SK-N-SH treated with all-trans-retinoic acid at 6 μM for 48 hours (cell line): ENCODE measurements at regions not wholly inside any gene's neighbourhood (a gene's known extent, or its start where the extent isn't known, plus 50 kb on each side); places are given as distances from the start of the nearest gene placed in this dataset.
A peak's percentile ranks its signal among the peaks of the same experiment; 100 is the strongest.

Experiments
- ATAC-seq: fragments of 200-7000 bp; cut with Tn5 transposase; 3 replicates; pipeline ENCODE4 v1.9.1; 2020; ENCODE audit warnings: mild to moderate bottlenecking, moderate library complexity
- ARNTL ChIP-seq: fragments of 450-650 bp; formaldehyde crosslinking; IDR thresholded peaks from 2 replicates; pipeline ENCODE4 v1.5.0; 2020; ENCODE audit warnings: low read depth, mild to moderate bottlenecking, moderate library complexity, borderline replicate concordance
- BACH2 ChIP-seq: fragments of 250-450 bp; sonication (Bioruptor Pico); IDR thresholded peaks from 2 replicates; pipeline ENCODE4 v1.9.0; 2021; ENCODE audit warnings: mild to moderate bottlenecking, borderline replicate concordance
- CSDC2 ChIP-seq: fragments of 250-450 bp; sonication (Bioruptor Pico); IDR thresholded peaks from 2 replicates; pipeline ENCODE4 v1.5.0; 2020; ENCODE audit warnings: mild to moderate bottlenecking, moderate library complexity
- ESRRG ChIP-seq: fragments of 250-450 bp; sonication (Bioruptor Pico); IDR thresholded peaks from 2 replicates; pipeline ENCODE4 v1.6.1; 2021; ENCODE audit warnings: mild to moderate bottlenecking
- GLIS3 ChIP-seq: fragments of 250-450 bp; sonication (Bioruptor Pico); IDR thresholded peaks from 2 replicates; pipeline ENCODE4 v1.5.0; 2020; ENCODE audit warnings: mild to moderate bottlenecking, moderate library complexity
- ISL1 ChIP-seq: fragments of 250-450 bp; sonication (Bioruptor Pico); IDR thresholded peaks from 2 replicates; pipeline ENCODE4 v2.1.2; 2022; ENCODE audit warnings: mild to moderate bottlenecking, moderate library complexity
- OSR1 ChIP-seq: fragments of 250-450 bp; sonication (Bioruptor Pico); IDR thresholded peaks from 2 replicates; pipeline ENCODE4 v1.8.0; 2022; ENCODE audit warnings: moderate library complexity, mild to moderate bottlenecking, inconsistent platforms
- PPARA ChIP-seq: fragments of 250-450 bp; sonication (Bioruptor Pico); IDR thresholded peaks from 2 replicates; pipeline ENCODE4 v1.5.0; 2020; ENCODE audit warnings: mild to moderate bottlenecking, borderline replicate concordance
- RARB ChIP-seq: fragments of 250-450 bp; sonication (Bioruptor Pico); IDR thresholded peaks from 2 replicates; pipeline ENCODE4 v1.8.0; 2021; ENCODE audit warnings: mild to moderate bottlenecking, moderate library complexity
- SNAI2 ChIP-seq: fragments of 250-450 bp; sonication (Bioruptor Pico); IDR thresholded peaks from 2 replicates; pipeline ENCODE4 v1.5.0; 2020; ENCODE audit warnings: mild to moderate bottlenecking, moderate library complexity
- TOX ChIP-seq: fragments of 250-450 bp; sonication (Bioruptor Pico); IDR thresholded peaks from 2 replicates; pipeline ENCODE4 v1.8.0; 2021; ENCODE audit warnings: mild to moderate bottlenecking, moderate library complexity, borderline replicate concordance
- ZC3H10 ChIP-seq: fragments of 250-450 bp; sonication (Bioruptor Pico); IDR thresholded peaks from 2 replicates; pipeline ENCODE4 v1.5.1; 2021; ENCODE audit warnings: mild to moderate bottlenecking, moderate library complexity
- ZFP3 ChIP-seq: fragments of 250-450 bp; sonication (Bioruptor Pico); IDR thresholded peaks from 2 replicates; pipeline ENCODE4 v1.5.0; 2020; ENCODE audit warnings: mild to moderate bottlenecking, moderate library complexity
- ZFP30 ChIP-seq: fragments of 450-650 bp; formaldehyde crosslinking; IDR thresholded peaks from 2 replicates; pipeline ENCODE4 v1.5.0; 2022; ENCODE audit warnings: mild to moderate bottlenecking, moderate library complexity
- ZNF565 ChIP-seq: fragments of 450-650 bp; formaldehyde crosslinking; conservative IDR thresholded peaks from 2 replicates; pipeline ENCODE4 v1.5.0; 2020; ENCODE audit warnings: low read depth, mild to moderate bottlenecking, moderate library complexity
- ZNF70 ChIP-seq: fragments of 450-650 bp; formaldehyde crosslinking; IDR thresholded peaks from 2 replicates; pipeline ENCODE4 v1.5.0; 2020; ENCODE audit warnings: mild to moderate bottlenecking, moderate library complexity
- ZNF8 ChIP-seq: fragments of 450-650 bp; formaldehyde crosslinking; IDR thresholded peaks from 2 replicates; pipeline ENCODE4 v1.5.0; 2020; ENCODE audit warnings: mild to moderate bottlenecking, moderate library complexity
- TF ChIP-seq, protein P1 (sequence below): fragments of 250-450 bp; sonication (Bioruptor Pico); IDR thresholded peaks from 2 replicates; pipeline ENCODE4 v1.8.0; 2021; ENCODE audit warnings: low read depth, mild to moderate bottlenecking, moderate library complexity, borderline replicate concordance
- TF ChIP-seq, protein P2 (sequence below): fragments of 250-450 bp; sonication (Bioruptor Pico); IDR thresholded peaks from 2 replicates; pipeline ENCODE4 v1.5.1; 2020; ENCODE audit warnings: low read depth, mild to moderate bottlenecking, moderate library complexity
- TF ChIP-seq, protein P3 (sequence below): fragments of 250-450 bp; sonication (Bioruptor Pico); IDR thresholded peaks from 2 replicates; pipeline ENCODE4 v1.8.0; 2020; ENCODE audit warnings: mild to moderate bottlenecking, moderate library complexity, borderline replicate concordance
- TF ChIP-seq, protein P4 (sequence below): fragments of 250-450 bp; sonication (Bioruptor Pico); IDR thresholded peaks from 2 replicates; pipeline ENCODE4 v1.5.0; 2020; ENCODE audit warnings: mild to moderate bottlenecking, moderate library complexity

DNA sequence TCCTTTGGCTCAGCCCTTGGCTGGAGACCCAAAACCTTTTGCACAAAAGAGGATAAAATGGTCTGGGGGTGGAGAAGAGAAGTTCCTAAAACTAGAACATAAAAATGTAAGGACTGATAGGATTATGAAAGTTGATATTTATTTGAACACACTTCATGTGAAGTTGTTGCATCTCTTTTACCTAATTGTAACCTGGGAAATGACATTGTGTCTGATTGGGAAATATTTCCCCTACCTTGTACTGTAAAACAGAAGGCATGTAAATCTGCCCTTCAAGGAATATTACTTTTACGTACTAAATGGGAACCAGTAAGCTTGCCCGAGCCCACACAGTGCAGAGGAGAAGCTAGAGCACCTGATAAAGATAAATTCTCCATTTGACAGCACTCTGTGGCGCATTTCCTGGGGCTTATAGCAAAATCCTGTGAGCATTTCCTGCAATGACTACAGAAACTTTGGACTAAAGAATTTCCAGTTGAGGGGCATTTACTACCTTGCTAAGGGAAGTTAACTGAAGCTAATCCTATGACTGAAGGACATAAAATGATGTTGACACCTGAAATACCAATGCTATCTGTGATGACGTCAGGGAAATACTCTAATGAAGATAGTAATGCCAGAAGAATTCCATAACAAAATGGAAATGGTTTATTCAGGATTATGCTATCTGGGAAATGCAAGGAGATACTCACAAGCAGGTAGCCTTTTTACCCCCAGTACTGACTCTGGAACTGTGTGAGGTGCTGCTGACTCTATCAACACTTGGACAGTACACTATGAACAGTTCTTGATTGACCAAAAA is 78.3 kb upstream of the LIFR start:
- peak; percentile 48 for ATAC-seq
- TF ChIP-seq ARNTL (CRISPR knock-in tag), result no peak
- TF ChIP-seq, protein P1, sequence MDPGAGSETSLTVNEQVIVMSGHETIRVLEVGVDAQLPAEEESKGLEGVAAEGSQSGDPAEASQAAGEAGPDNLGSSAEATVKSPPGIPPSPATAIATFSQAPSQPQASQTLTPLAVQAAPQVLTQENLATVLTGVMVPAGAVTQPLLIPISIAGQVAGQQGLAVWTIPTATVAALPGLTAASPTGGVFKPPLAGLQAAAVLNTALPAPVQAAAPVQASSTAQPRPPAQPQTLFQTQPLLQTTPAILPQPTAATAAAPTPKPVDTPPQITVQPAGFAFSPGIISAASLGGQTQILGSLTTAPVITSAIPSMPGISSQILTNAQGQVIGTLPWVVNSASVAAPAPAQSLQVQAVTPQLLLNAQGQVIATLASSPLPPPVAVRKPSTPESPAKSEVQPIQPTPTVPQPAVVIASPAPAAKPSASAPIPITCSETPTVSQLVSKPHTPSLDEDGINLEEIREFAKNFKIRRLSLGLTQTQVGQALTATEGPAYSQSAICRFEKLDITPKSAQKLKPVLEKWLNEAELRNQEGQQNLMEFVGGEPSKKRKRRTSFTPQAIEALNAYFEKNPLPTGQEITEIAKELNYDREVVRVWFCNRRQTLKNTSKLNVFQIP (CRISPR knock-in tag), result no peak
- TF ChIP-seq, protein P2, sequence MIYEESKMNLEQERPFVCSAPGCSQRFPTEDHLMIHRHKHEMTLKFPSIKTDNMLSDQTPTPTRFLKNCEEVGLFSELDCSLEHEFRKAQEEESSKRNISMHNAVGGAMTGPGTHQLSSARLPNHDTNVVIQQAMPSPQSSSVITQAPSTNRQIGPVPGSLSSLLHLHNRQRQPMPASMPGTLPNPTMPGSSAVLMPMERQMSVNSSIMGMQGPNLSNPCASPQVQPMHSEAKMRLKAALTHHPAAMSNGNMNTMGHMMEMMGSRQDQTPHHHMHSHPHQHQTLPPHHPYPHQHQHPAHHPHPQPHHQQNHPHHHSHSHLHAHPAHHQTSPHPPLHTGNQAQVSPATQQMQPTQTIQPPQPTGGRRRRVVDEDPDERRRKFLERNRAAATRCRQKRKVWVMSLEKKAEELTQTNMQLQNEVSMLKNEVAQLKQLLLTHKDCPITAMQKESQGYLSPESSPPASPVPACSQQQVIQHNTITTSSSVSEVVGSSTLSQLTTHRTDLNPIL (CRISPR knock-in tag), result 0 out of 2 replicates have a peak, but pooled peaks have one; percentile 38
- no peak for TF ChIP-seq OSR1 (CRISPR knock-in tag)
- TF ChIP-seq ISL1 (CRISPR knock-in tag), result peak; percentile 48
- TF ChIP-seq ZNF70 (CRISPR knock-in tag), result no peak
- TF ChIP-seq ZFP3 (CRISPR knock-in tag), result no peak
- TF ChIP-seq ZC3H10 (CRISPR knock-in tag), result no peak
- no peak for TF ChIP-seq ZNF8
- no peak for TF ChIP-seq CSDC2 (CRISPR knock-in tag)
- TF ChIP-seq ZFP30 (CRISPR knock-in tag), result no peak
- TF ChIP-seq, all 23 proteins: peak for 2

DNA sequence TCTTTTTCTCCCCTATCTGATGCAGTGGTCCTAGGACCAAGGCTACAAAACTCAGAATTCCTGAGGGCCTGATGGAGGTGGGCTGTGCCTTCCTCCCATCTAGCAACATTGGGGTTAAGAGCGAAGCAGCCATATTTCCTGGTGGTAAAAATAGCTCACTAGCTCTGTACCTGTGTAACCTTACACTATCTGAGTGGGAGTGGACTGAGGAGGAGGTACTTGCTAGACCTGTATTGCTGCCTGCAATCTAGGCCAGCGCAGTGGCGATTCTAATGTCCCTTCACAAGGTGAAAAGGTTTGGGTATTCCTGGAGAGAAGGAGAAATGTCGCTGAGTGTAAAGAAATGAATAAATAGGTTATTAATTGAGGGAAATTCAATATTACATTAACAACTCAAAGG is 80.2 kb upstream of the LIFR start:
- TF ChIP-seq ARNTL (CRISPR knock-in tag) (no peak), SNAI2 (CRISPR knock-in tag) (no peak), ZC3H10 (CRISPR knock-in tag) (no peak), ESRRG (CRISPR knock-in tag) (no peak), ZFP3 (CRISPR knock-in tag) (no peak), BACH2 (CRISPR knock-in tag) (no peak), CSDC2 (CRISPR knock-in tag) (no peak), ZNF565 (CRISPR knock-in tag) (no peak), RARB (CRISPR knock-in tag) (no peak), GLIS3 (CRISPR knock-in tag) (no peak), TOX (no peak)
- TF ChIP-seq, protein P3, sequence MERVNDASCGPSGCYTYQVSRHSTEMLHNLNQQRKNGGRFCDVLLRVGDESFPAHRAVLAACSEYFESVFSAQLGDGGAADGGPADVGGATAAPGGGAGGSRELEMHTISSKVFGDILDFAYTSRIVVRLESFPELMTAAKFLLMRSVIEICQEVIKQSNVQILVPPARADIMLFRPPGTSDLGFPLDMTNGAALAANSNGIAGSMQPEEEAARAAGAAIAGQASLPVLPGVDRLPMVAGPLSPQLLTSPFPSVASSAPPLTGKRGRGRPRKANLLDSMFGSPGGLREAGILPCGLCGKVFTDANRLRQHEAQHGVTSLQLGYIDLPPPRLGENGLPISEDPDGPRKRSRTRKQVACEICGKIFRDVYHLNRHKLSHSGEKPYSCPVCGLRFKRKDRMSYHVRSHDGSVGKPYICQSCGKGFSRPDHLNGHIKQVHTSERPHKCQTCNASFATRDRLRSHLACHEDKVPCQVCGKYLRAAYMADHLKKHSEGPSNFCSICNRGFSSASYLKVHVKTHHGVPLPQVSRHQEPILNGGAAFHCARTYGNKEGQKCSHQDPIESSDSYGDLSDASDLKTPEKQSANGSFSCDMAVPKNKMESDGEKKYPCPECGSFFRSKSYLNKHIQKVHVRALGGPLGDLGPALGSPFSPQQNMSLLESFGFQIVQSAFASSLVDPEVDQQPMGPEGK (CRISPR knock-in tag), result no peak
- TF ChIP-seq, protein P1 (CRISPR knock-in tag), result no peak
- TF ChIP-seq, protein P2 (CRISPR knock-in tag), result no peak
- TF ChIP-seq, all 23 proteins: peak for 0
- ATAC-seq, result no peak

DNA sequence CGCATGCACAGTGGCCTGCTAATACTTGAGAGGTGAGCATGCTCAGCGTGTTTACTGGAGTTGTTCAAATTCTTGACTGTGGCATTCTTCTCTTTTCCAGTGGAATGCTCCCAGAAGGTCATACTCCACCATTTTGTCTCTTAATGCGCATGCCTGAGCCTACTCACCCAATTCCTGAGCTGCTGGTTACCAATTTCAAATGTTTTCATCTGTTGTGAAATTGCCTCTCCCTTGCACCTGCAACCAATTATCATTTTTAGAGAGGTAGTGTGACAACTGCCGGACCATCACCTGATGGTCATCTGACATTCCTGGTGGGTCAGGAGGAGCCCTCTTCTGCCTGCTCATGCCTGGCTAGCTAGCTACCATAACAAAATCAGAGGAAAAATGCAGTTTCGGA is 82.2 kb upstream of the LIFR start:
- TF ChIP-seq SNAI2 (CRISPR knock-in tag), result no peak
- TF ChIP-seq ZC3H10 (CRISPR knock-in tag), result no peak
- TF ChIP-seq, protein P3 (CRISPR knock-in tag), result no peak
- TF ChIP-seq ISL1 (CRISPR knock-in tag), result no peak
- no peak for TF ChIP-seq CSDC2 (CRISPR knock-in tag)
- TF ChIP-seq, protein P4, sequence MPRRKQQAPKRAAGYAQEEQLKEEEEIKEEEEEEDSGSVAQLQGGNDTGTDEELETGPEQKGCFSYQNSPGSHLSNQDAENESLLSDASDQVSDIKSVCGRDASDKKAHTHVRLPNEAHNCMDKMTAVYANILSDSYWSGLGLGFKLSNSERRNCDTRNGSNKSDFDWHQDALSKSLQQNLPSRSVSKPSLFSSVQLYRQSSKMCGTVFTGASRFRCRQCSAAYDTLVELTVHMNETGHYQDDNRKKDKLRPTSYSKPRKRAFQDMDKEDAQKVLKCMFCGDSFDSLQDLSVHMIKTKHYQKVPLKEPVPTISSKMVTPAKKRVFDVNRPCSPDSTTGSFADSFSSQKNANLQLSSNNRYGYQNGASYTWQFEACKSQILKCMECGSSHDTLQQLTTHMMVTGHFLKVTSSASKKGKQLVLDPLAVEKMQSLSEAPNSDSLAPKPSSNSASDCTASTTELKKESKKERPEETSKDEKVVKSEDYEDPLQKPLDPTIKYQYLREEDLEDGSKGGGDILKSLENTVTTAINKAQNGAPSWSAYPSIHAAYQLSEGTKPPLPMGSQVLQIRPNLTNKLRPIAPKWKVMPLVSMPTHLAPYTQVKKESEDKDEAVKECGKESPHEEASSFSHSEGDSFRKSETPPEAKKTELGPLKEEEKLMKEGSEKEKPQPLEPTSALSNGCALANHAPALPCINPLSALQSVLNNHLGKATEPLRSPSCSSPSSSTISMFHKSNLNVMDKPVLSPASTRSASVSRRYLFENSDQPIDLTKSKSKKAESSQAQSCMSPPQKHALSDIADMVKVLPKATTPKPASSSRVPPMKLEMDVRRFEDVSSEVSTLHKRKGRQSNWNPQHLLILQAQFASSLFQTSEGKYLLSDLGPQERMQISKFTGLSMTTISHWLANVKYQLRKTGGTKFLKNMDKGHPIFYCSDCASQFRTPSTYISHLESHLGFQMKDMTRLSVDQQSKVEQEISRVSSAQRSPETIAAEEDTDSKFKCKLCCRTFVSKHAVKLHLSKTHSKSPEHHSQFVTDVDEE, result no peak
- no peak for TF ChIP-seq ZNF70 (CRISPR knock-in tag)
- TF ChIP-seq, protein P2 (CRISPR knock-in tag), result no peak
- no peak for TF ChIP-seq ZNF8
- no peak for TF ChIP-seq ESRRG (CRISPR knock-in tag)
- no peak for TF ChIP-seq ZFP3 (CRISPR knock-in tag)
- no peak for TF ChIP-seq PPARA (CRISPR knock-in tag)
- ATAC-seq, result no peak
